ENCODE measurements at regions not wholly inside any gene's neighbourhood (a gene's known extent, or its start where the extent isn't known, plus 50 kb on each side); places are given as distances from the start of the nearest gene placed in this dataset.

GRCh38 chr6:140045116-140045515 lies 670.7 kb upstream of the CITED2 start:
- Histone ChIP-seq H3K27me3 (ENCODE audit: control insufficient read depth, insufficient read depth, low read length) (no peaks in the 10 kb centered on the region), H3K4me1 (ENCODE audit: control insufficient read depth, insufficient read depth, low read length) (peaks cover 11% of the 10 kb centered on the region), H3K4me3 (ENCODE audit: low read depth, low read length) (no peak overlapping the region), H3K36me3 (ENCODE audit: control insufficient read depth, insufficient read depth, low read length) (no peaks in the 10 kb centered on the region), H3K9ac (ENCODE audit: low read depth, low read length) (no peak overlapping the region), H3K9me3 (ENCODE audit: control insufficient read depth, insufficient read depth, low read length) (no peaks in the 10 kb centered on the region)

GRCh38 chr6:140044626-140045025 lies 670.2 kb upstream of the CITED2 start:
- Histone ChIP-seq H3K27me3 (ENCODE audit: control insufficient read depth, insufficient read depth, low read length) (no peaks in the 10 kb centered on the region), H3K4me1 (ENCODE audit: control insufficient read depth, insufficient read depth, low read length) (peaks cover 6% of the 10 kb centered on the region), H3K36me3 (ENCODE audit: control insufficient read depth, insufficient read depth, low read length) (no peaks in the 10 kb centered on the region), H3K9ac (ENCODE audit: low read depth, low read length) (no peak overlapping the region), H3K9me3 (ENCODE audit: control insufficient read depth, insufficient read depth, low read length) (no peaks in the 10 kb centered on the region), H3K4me3 (ENCODE audit: low read depth, low read length) (no peak overlapping the region)

GRCh38 chr6:140043762-140044378 lies 669.4 kb upstream of the CITED2 start:
- H3K27me3 ChIP-seq (ENCODE audit: control insufficient read depth, insufficient read depth, low read length), result no peaks in the 10 kb centered on the region
- no peak overlapping the region for H3K9ac ChIP-seq (ENCODE audit: low read depth, low read length)
- H3K9me3 ChIP-seq (ENCODE audit: control insufficient read depth, insufficient read depth, low read length), result no peaks in the 10 kb centered on the region
- H3K36me3 ChIP-seq (ENCODE audit: control insufficient read depth, insufficient read depth, low read length), result no peaks in the 10 kb centered on the region
- H3K4me3 ChIP-seq (ENCODE audit: low read depth, low read length), result no peak overlapping the region
- peaks cover 4% of the 10 kb centered on the region for H3K4me1 ChIP-seq (ENCODE audit: control insufficient read depth, insufficient read depth, low read length)

GRCh38 chr6:140043357-140043756 lies 668.9 kb upstream of the CITED2 start:
- H3K9me3 ChIP-seq (ENCODE audit: control insufficient read depth, insufficient read depth, low read length), result no peaks in the 10 kb centered on the region
- H3K27me3 ChIP-seq (ENCODE audit: control insufficient read depth, insufficient read depth, low read length), result no peaks in the 10 kb centered on the region
- H3K4me3 ChIP-seq (ENCODE audit: low read depth, low read length), result no peak overlapping the region
- H3K9ac ChIP-seq (ENCODE audit: low read depth, low read length), result no peak overlapping the region
- peaks cover 4% of the 10 kb centered on the region for H3K4me1 ChIP-seq (ENCODE audit: control insufficient read depth, insufficient read depth, low read length)
- H3K36me3 ChIP-seq (ENCODE audit: control insufficient read depth, insufficient read depth, low read length), result no peaks in the 10 kb centered on the region

GRCh38 chr6:140041571-140042332 lies 667.3 kb upstream of the CITED2 start:
- Histone ChIP-seq H3K4me3 (ENCODE audit: low read depth, low read length) (no peak overlapping the region), H3K36me3 (ENCODE audit: control insufficient read depth, insufficient read depth, low read length) (no peaks in the 10 kb centered on the region), H3K4me1 (ENCODE audit: control insufficient read depth, insufficient read depth, low read length) (peaks cover 4% of the 10 kb centered on the region), H3K9ac (ENCODE audit: low read depth, low read length) (no peak overlapping the region), H3K27me3 (ENCODE audit: control insufficient read depth, insufficient read depth, low read length) (no peaks in the 10 kb centered on the region), H3K9me3 (ENCODE audit: control insufficient read depth, insufficient read depth, low read length) (no peaks in the 10 kb centered on the region)

GRCh38 chr6:140041056-140041455 lies 666.6 kb upstream of the CITED2 start:
- Histone ChIP-seq H3K36me3 (ENCODE audit: control insufficient read depth, insufficient read depth, low read length) (no peaks in the 10 kb centered on the region), H3K27me3 (ENCODE audit: control insufficient read depth, insufficient read depth, low read length) (no peaks in the 10 kb centered on the region), H3K4me1 (ENCODE audit: control insufficient read depth, insufficient read depth, low read length) (peaks cover 4% of the 10 kb centered on the region), H3K9ac (ENCODE audit: low read depth, low read length) (no peak overlapping the region), H3K9me3 (ENCODE audit: control insufficient read depth, insufficient read depth, low read length) (no peaks in the 10 kb centered on the region), H3K4me3 (ENCODE audit: low read depth, low read length) (no peak overlapping the region)

GRCh38 chr6:140040396-140040795 lies 665.9 kb upstream of the CITED2 start:
- Histone ChIP-seq H3K9ac (ENCODE audit: low read depth, low read length) (no peak overlapping the region), H3K4me1 (ENCODE audit: control insufficient read depth, insufficient read depth, low read length) (peaks cover 4% of the 10 kb centered on the region), H3K27me3 (ENCODE audit: control insufficient read depth, insufficient read depth, low read length) (no peaks in the 10 kb centered on the region), H3K4me3 (ENCODE audit: low read depth, low read length) (no peak overlapping the region), H3K36me3 (ENCODE audit: control insufficient read depth, insufficient read depth, low read length) (no peaks in the 10 kb centered on the region), H3K9me3 (ENCODE audit: control insufficient read depth, insufficient read depth, low read length) (no peaks in the 10 kb centered on the region)

- Histone ChIP-seq H3K9me3 (ENCODE audit: control insufficient read depth, insufficient read depth, low read length) (no peaks in the 10 kb centered on the region), H3K4me1 (ENCODE audit: control insufficient read depth, insufficient read depth, low read length) (peaks cover 4% of the 10 kb centered on the region), H3K9ac (ENCODE audit: low read depth, low read length) (no peak overlapping the region), H3K36me3 (ENCODE audit: control insufficient read depth, insufficient read depth, low read length) (no peaks in the 10 kb centered on the region), H3K27me3 (ENCODE audit: control insufficient read depth, insufficient read depth, low read length) (no peaks in the 10 kb centered on the region), H3K4me3 (ENCODE audit: low read depth, low read length) (no peak overlapping the region)
These were observed 664.9 kb upstream of the CITED2 start for GRCh38 chr6:140039364-140039763.

GRCh38 chr6:140036196-140036595 lies 661.7 kb upstream of the CITED2 start:
- Histone ChIP-seq H3K36me3 (ENCODE audit: control insufficient read depth, insufficient read depth, low read length) (no peaks in the 10 kb centered on the region), H3K9ac (ENCODE audit: low read depth, low read length) (no peak overlapping the region), H3K4me1 (ENCODE audit: control insufficient read depth, insufficient read depth, low read length) (no peaks in the 10 kb centered on the region), H3K4me3 (ENCODE audit: low read depth, low read length) (no peak overlapping the region), H3K27me3 (ENCODE audit: control insufficient read depth, insufficient read depth, low read length) (no peaks in the 10 kb centered on the region), H3K9me3 (ENCODE audit: control insufficient read depth, insufficient read depth, low read length) (no peaks in the 10 kb centered on the region)

- H3K36me3 ChIP-seq (ENCODE audit: control insufficient read depth, insufficient read depth, low read length), result no peaks in the 10 kb centered on the region
- no peaks in the 10 kb centered on the region for H3K27me3 ChIP-seq (ENCODE audit: control insufficient read depth, insufficient read depth, low read length)
- H3K9me3 ChIP-seq (ENCODE audit: control insufficient read depth, insufficient read depth, low read length), result no peaks in the 10 kb centered on the region
- H3K4me3 ChIP-seq (ENCODE audit: low read depth, low read length), result no peak overlapping the region
- H3K4me1 ChIP-seq (ENCODE audit: control insufficient read depth, insufficient read depth, low read length), result no peaks in the 10 kb centered on the region
- H3K9ac ChIP-seq (ENCODE audit: low read depth, low read length), result no peak overlapping the region
These were observed 657.7 kb upstream of the CITED2 start for GRCh38 chr6:140032189-140032588.

GRCh38 chr6:140029551-140029950 lies 655.1 kb upstream of the CITED2 start:
- Histone ChIP-seq H3K36me3 (ENCODE audit: control insufficient read depth, insufficient read depth, low read length) (no peaks in the 10 kb centered on the region), H3K9me3 (ENCODE audit: control insufficient read depth, insufficient read depth, low read length) (no peaks in the 10 kb centered on the region), H3K4me1 (ENCODE audit: control insufficient read depth, insufficient read depth, low read length) (no peaks in the 10 kb centered on the region), H3K27me3 (ENCODE audit: control insufficient read depth, insufficient read depth, low read length) (no peaks in the 10 kb centered on the region), H3K4me3 (ENCODE audit: low read depth, low read length) (no peak overlapping the region), H3K9ac (ENCODE audit: low read depth, low read length) (no peak overlapping the region)

- Histone ChIP-seq H3K4me3 (ENCODE audit: low read depth, low read length) (no peak overlapping the region), H3K9ac (ENCODE audit: low read depth, low read length) (no peak overlapping the region), H3K4me1 (ENCODE audit: control insufficient read depth, insufficient read depth, low read length) (no peaks in the 10 kb centered on the region), H3K9me3 (ENCODE audit: control insufficient read depth, insufficient read depth, low read length) (no peaks in the 10 kb centered on the region), H3K36me3 (ENCODE audit: control insufficient read depth, insufficient read depth, low read length) (no peaks in the 10 kb centered on the region), H3K27me3 (ENCODE audit: control insufficient read depth, insufficient read depth, low read length) (no peaks in the 10 kb centered on the region)
These were observed 652.8 kb upstream of the CITED2 start for GRCh38 chr6:140027219-140027618.
